Muscle of leg (tissue), 3 donors: ENCODE measurements at regions not wholly inside any gene's neighbourhood (a gene's known extent, or its start where the extent isn't known, plus 50 kb on each side); places are given as distances from the start of the nearest gene placed in this dataset.

Experiments
- DNase-seq: peaks from one replicate; pipeline ENCODE4 v3.0.0; 2013
- H3K27ac ChIP-seq: one replicate; pipeline ENCODE4 v1.5.1; 2013; ENCODE audit warnings: mild to moderate bottlenecking, low read length, control low read depth
- H3K27me3 ChIP-seq: one replicate; pipeline ENCODE4 v1.6.1; 2013; ENCODE audit warnings: low read length; ENCODE audit not compliant: control insufficient read depth, insufficient read depth
- H3K36me3 ChIP-seq: one replicate; pipeline ENCODE4 v1.6.1; 2013; ENCODE audit warnings: low read length; ENCODE audit not compliant: control insufficient read depth, insufficient read depth
- H3K4me1 ChIP-seq: one replicate; pipeline ENCODE4 v1.6.1; 2013; ENCODE audit warnings: low read length; ENCODE audit not compliant: control insufficient read depth, insufficient read depth
- H3K4me3 ChIP-seq: one replicate; pipeline ENCODE4 v1.5.1; 2013; ENCODE audit warnings: low read length, control low read depth
- H3K9me3 ChIP-seq: replicated peaks from 2 replicates; pipeline ENCODE4 v1.6.1; 2013; ENCODE audit warnings: low read depth, low read length; ENCODE audit not compliant: control insufficient read depth
- WGBS: methylation state at CpG from one replicate; pipeline ENCODE4 v1.1.5; 2013; ENCODE audit warnings: missing lambda C conversion rate; ENCODE audit not compliant: insufficient coverage; 5-methylcytosine and 5-hydroxymethylcytosine counted together

GRCh38 chr12:107553211-107553765 is 132.3 kb upstream of the PWP1 start:
- no peaks in the 10 kb centered on the region for H3K27me3 ChIP-seq
- no peak overlapping the region for H3K27ac ChIP-seq
- H3K4me3 ChIP-seq, result no peak overlapping the region
- 69% methylated on average over 2 of the region's 4 CpGs for WGBS
- no peaks in the 10 kb centered on the region for H3K36me3 ChIP-seq
- peaks cover 8% of the 10 kb centered on the region for H3K9me3 ChIP-seq
- DNase-seq, result no peak
- H3K4me1 ChIP-seq, result peaks cover 3% of the 10 kb centered on the region

- DNase-seq, result no peak
- Histone ChIP-seq H3K9me3 (no peaks in the 10 kb centered on the region), H3K36me3 (no peaks in the 10 kb centered on the region), H3K4me1 (peaks cover 13% of the 10 kb centered on the region), H3K27ac (no peak overlapping the region), H3K4me3 (no peak overlapping the region), H3K27me3 (no peaks in the 10 kb centered on the region)
- 50% methylated on average over 3 of the region's 4 CpGs for WGBS
Observed at GRCh38 chr12:107554941-107555340, 130.7 kb upstream of the PWP1 start.

GRCh38 chr12:107557026-107557425 is 128.6 kb upstream of the PWP1 start:
- Histone ChIP-seq H3K27me3 (no peaks in the 10 kb centered on the region), H3K4me3 (no peak overlapping the region), H3K4me1 (peaks cover 19% of the 10 kb centered on the region), H3K27ac (no peak overlapping the region), H3K36me3 (no peaks in the 10 kb centered on the region), H3K9me3 (no peaks in the 10 kb centered on the region)
- no peak for DNase-seq
- no CpG with 5 or more reads among the region's 5 CpGs for WGBS

- H3K36me3 ChIP-seq, result no peaks in the 10 kb centered on the region
- no peak overlapping the region for H3K27ac ChIP-seq
Observed at GRCh38 chr12:107557589-107558100, 128.0 kb upstream of the PWP1 start.

GRCh38 chr12:107558141-107558815 is 127.3 kb upstream of the PWP1 start:
- no peak overlapping the region for H3K27ac ChIP-seq
- no peak for DNase-seq
- no peaks in the 10 kb centered on the region for H3K27me3 ChIP-seq
- 78% methylated on average over 7 of the region's 9 CpGs for WGBS
- H3K4me1 ChIP-seq, result peaks cover 19% of the 10 kb centered on the region
- no peaks in the 10 kb centered on the region for H3K36me3 ChIP-seq
- no peaks in the 10 kb centered on the region for H3K9me3 ChIP-seq
- no peak overlapping the region for H3K4me3 ChIP-seq

More at GRCh38 chr12:107557589-107558100, 128.0 kb upstream of the PWP1 start:
- no peaks in the 10 kb centered on the region for H3K9me3 ChIP-seq
- H3K4me3 ChIP-seq, result no peak overlapping the region
- DNase-seq, result no peak
- 56% methylated on average over 3 of the region's 4 CpGs for WGBS
- no peaks in the 10 kb centered on the region for H3K27me3 ChIP-seq
- peaks cover 19% of the 10 kb centered on the region for H3K4me1 ChIP-seq

GRCh38 chr12:107558816-107559382 is 126.7 kb upstream of the PWP1 start:
- Histone ChIP-seq H3K27ac (no peak overlapping the region), H3K9me3 (no peaks in the 10 kb centered on the region), H3K36me3 (no peaks in the 10 kb centered on the region), H3K4me1 (peaks cover 19% of the 10 kb centered on the region), H3K27me3 (no peaks in the 10 kb centered on the region), H3K4me3 (no peak overlapping the region)
- DNase-seq, result no peak
- WGBS, result 41% methylated on average over 5 of the region's 5 CpGs

GRCh38 chr12:107560165-107560898 is 125.3 kb upstream of the PWP1 start:
- no peak for DNase-seq
- Histone ChIP-seq H3K4me3 (no peak overlapping the region), H3K4me1 (peaks cover 16% of the 10 kb centered on the region), H3K27me3 (no peaks in the 10 kb centered on the region), H3K27ac (no peak overlapping the region), H3K9me3 (no peaks in the 10 kb centered on the region), H3K36me3 (no peaks in the 10 kb centered on the region)
- 41% methylated on average over 4 of the region's 7 CpGs for WGBS

- Histone ChIP-seq H3K4me1 (peaks cover 16% of the 10 kb centered on the region), H3K9me3 (no peaks in the 10 kb centered on the region), H3K4me3 (no peak overlapping the region), H3K27ac (no peak overlapping the region), H3K36me3 (no peaks in the 10 kb centered on the region), H3K27me3 (no peaks in the 10 kb centered on the region)
- WGBS, result 100% methylated on average over 1 of the region's 4 CpGs
- no peak for DNase-seq
Observed at GRCh38 chr12:107560899-107561285, 124.7 kb upstream of the PWP1 start.

GRCh38 chr12:107564946-107565345 is 120.7 kb upstream of the PWP1 start:
- peak; percentile 43 for DNase-seq
- Histone ChIP-seq H3K36me3 (no peaks in the 10 kb centered on the region), H3K27ac (no peak overlapping the region), H3K4me3 (no peak overlapping the region), H3K4me1 (peaks cover 6% of the 10 kb centered on the region), H3K27me3 (no peaks in the 10 kb centered on the region), H3K9me3 (no peaks in the 10 kb centered on the region)
- WGBS, result 6% methylated on average over 2 of the region's 3 CpGs

GRCh38 chr12:107565551-107565950 is 120.0 kb upstream of the PWP1 start:
- no peaks in the 10 kb centered on the region for H3K9me3 ChIP-seq
- peaks cover 1% of the 10 kb centered on the region for H3K4me1 ChIP-seq
- no peak overlapping the region for H3K4me3 ChIP-seq
- H3K36me3 ChIP-seq, result no peaks in the 10 kb centered on the region
- no peak for DNase-seq
- no peak overlapping the region for H3K27ac ChIP-seq
- 47% methylated on average over 2 of the region's 5 CpGs for WGBS
- no peaks in the 10 kb centered on the region for H3K27me3 ChIP-seq
